Gastroesophageal sphincter (tissue), 4 donors: ENCODE measurements at regions not wholly inside any gene's neighbourhood (a gene's known extent, or its start where the extent isn't known, plus 50 kb on each side); places are given as distances from the start of the nearest gene placed in this dataset.

ENCODE experiments used
- ATAC-seq: fragments of 150-250 bp; one replicate; pipeline ENCODE4 v1.9.1; 2016; ENCODE audit warnings: mild to moderate bottlenecking, moderate library complexity
- H3K27ac ChIP-seq, 4 donors: fragments of 200-600 bp; sonication (generic) in 3 of 4; 1 replicate in 3 of 4; 2 replicates in 1 of 4; pipeline ENCODE4 v1.5.1; 2016 to 2019
- H3K27me3 ChIP-seq: fragments of 200-600 bp; sonication (generic); one replicate; pipeline ENCODE4 v1.5.1; 2019
- H3K36me3 ChIP-seq, 2 donors: fragments of 200-600 bp; sonication (generic); one replicate each; pipeline ENCODE4 v1.5.1; 2019; ENCODE audit warnings: control low read depth in 1 of 2
- H3K4me1 ChIP-seq, 3 donors: fragments of 200-600 bp; sonication (generic); 1 replicate in 2 of 3; 2 replicates in 1 of 3; pipeline ENCODE4 v1.5.1; 2016 to 2019; ENCODE audit warnings: control low read depth in 2 of 3
- H3K4me3 ChIP-seq, 2 donors: fragments of 200-600 bp; sonication (generic); one replicate each; pipeline ENCODE4 v1.5.1; 2019; ENCODE audit warnings: mild to moderate bottlenecking in 1 of 2, moderate library complexity in 1 of 2
- H3K9me3 ChIP-seq, 3 donors: fragments of 200-600 bp; sonication (generic); one replicate each; pipeline ENCODE4 v1.5.1; 2017 to 2019; ENCODE audit warnings: control low read depth in 2 of 3
- EP300 ChIP-seq: sonication (generic); formaldehyde crosslinking; IDR thresholded peaks from one replicate; pipeline ENCODE4 v1.6.1; 2017; ENCODE audit warnings: antibody characterized with exemption, mild to moderate bottlenecking
- POLR2A ChIP-seq, 2 donors: fragments of 450-650 bp; IDR thresholded peaks; one replicate each; pipeline ENCODE4 v1.6.1; 2017; ENCODE audit warnings: antibody characterized with exemption in 2 of 2, mild to moderate bottlenecking in 2 of 2, moderate library complexity in 1 of 2
- POLR2AphosphoS5 ChIP-seq: sonication (generic); formaldehyde crosslinking; IDR thresholded peaks from one replicate; pipeline ENCODE4 v1.6.1; 2017; ENCODE audit warnings: antibody characterized with exemption
- WGBS, 2 donors: methylation state at CpG; one replicate each; pipeline ENCODE4 v1.1.5; 2018; ENCODE audit warnings: low coverage in 1 of 2; 5-methylcytosine and 5-hydroxymethylcytosine counted together
- TF ChIP-seq, protein P1 (sequence below), 4 experiments: fragments of 200-600 bp in 2 of 4; fragments of 450-650 bp in 2 of 4; sonication (generic) in 1 of 4; IDR thresholded peaks; one replicate each; pipeline ENCODE4 v1.5.1; 2017 to 2019; ENCODE audit warnings: antibody characterized with exemption in 4 of 4, mild to moderate bottlenecking in 2 of 4, moderate library complexity in 2 of 4

DNA sequence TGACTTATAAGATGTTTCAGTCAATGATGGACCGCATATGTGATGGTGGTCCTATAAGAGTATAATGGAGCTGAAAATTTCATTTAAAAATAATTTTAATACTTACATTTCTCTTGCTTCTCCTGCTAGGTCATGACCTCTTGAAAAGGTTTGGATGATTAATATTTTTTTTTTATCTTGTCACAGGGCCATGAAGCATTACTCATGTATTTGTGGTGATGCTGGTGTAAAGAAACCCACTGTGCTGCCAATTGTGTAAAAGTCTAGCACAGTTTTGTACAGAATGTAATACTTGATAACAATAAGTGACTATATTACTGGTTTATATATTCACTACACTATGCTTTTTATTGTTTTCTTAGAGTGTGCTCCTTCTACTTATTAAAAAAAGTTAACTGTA lies 124.2 kb upstream of the CELF4 start:
- 100% methylated on average over 1 of the region's 1 CpG for WGBS, 2 donors
- TF ChIP-seq, protein P1, sequence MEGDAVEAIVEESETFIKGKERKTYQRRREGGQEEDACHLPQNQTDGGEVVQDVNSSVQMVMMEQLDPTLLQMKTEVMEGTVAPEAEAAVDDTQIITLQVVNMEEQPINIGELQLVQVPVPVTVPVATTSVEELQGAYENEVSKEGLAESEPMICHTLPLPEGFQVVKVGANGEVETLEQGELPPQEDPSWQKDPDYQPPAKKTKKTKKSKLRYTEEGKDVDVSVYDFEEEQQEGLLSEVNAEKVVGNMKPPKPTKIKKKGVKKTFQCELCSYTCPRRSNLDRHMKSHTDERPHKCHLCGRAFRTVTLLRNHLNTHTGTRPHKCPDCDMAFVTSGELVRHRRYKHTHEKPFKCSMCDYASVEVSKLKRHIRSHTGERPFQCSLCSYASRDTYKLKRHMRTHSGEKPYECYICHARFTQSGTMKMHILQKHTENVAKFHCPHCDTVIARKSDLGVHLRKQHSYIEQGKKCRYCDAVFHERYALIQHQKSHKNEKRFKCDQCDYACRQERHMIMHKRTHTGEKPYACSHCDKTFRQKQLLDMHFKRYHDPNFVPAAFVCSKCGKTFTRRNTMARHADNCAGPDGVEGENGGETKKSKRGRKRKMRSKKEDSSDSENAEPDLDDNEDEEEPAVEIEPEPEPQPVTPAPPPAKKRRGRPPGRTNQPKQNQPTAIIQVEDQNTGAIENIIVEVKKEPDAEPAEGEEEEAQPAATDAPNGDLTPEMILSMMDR (IDR thresholded peaks at IDR 0.05) = no peak
- TF ChIP-seq EP300 = no peak
- TF ChIP-seq POLR2A (IDR thresholded peaks at IDR 0.05) = no peak
- no peak for TF ChIP-seq POLR2AphosphoS5
- Histone ChIP-seq H3K4me1 (no peaks in the 10 kb centered on the region), H3K4me3 (no peak overlapping the region), H3K27me3 (no peaks in the 10 kb centered on the region), H3K27ac (no peak overlapping the region), H3K9me3 (no peaks in the 10 kb centered on the region), H3K36me3 (no peaks in the 10 kb centered on the region)
- no peak for ATAC-seq

DNA sequence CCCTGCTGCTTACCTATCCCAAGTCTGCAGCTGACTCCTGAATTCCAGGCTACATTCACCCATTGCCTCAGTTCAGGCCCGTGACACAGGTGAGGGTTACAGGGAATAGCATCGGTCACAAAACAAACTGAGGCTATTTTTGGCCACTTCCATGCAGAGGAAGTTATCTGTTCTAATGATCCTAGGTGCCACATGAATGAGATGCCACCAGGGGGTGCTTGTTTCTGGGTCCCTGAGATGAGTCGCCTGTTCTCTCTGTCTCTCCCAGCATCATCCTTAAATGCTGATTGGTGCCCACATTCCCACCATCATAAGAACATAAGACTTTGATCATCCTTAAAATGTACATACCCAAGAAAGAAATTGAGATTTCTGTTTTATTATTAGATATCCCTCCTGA lies 119.0 kb upstream of the CELF4 start:
- no peak for TF ChIP-seq POLR2AphosphoS5
- TF ChIP-seq EP300 = no peak
- TF ChIP-seq, protein P1 (IDR thresholded peaks at IDR 0.05) = no peak
- no peak for TF ChIP-seq POLR2A (IDR thresholded peaks at IDR 0.05)
- Histone ChIP-seq H3K4me3 (no peak overlapping the region), H3K27me3 (peaks cover 3% of the 10 kb centered on the region), H3K9me3 (no peaks in the 10 kb centered on the region), H3K4me1 (no peaks in the 10 kb centered on the region), H3K36me3 (no peaks in the 10 kb centered on the region), H3K27ac (no peak overlapping the region)
- WGBS, 2 donors = 67 to 80% methylated on average over 2 to 3 of the region's 3 CpGs
- no peak for ATAC-seq

DNA sequence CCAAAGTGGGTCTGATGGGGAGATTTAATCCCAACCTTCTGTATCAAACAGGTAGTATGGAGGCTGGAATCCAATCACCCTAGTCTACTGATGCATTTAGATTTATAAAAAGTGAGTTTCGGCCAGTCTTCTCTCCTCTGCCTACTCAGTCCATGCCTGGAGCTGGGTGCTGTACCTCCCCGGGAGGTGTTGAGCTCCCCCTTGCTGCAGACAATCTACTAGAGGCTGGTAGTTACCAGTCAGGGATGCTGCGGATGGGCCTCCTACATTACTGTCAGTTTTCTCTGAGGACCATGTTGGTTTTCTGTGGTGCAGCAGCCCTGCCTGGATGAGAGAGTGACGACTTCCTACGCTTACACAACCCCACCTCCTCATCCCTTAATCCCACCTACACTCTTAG lies 118.6 kb upstream of the CELF4 start:
- H3K4me1 ChIP-seq = no peaks in the 10 kb centered on the region
- H3K4me3 ChIP-seq = no peak overlapping the region
- WGBS, 2 donors = 69 to 86% methylated on average over 3 to 4 of the region's 5 CpGs
- TF ChIP-seq POLR2AphosphoS5 = no peak
- TF ChIP-seq POLR2A (IDR thresholded peaks at IDR 0.05) = no peak
- TF ChIP-seq EP300 = no peak
- TF ChIP-seq, protein P1 (IDR thresholded peaks at IDR 0.05) = no peak
- peaks cover 3% of the 10 kb centered on the region for H3K27me3 ChIP-seq
- H3K9me3 ChIP-seq = no peaks in the 10 kb centered on the region
- H3K27ac ChIP-seq = no peak overlapping the region
- ATAC-seq = no peak
- H3K36me3 ChIP-seq = no peaks in the 10 kb centered on the region

DNA sequence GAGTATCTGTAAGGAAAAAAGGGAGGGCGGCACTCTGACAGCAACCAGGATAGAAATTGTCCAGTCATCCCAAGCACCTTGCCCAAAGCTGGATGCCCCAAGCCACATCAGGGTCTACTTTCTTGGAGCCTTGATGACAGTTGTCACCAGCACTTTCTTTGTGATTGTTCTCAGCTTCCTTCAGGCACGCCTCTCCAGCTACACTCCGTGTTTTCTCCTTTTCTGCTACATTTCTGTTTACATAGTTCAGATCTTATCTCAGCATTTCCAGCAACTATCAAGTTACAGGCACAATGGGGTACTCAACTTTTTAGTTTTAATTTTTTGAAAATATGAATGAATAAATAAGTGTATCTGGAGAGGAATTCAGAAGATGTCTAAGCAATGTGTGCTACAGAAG lies 115.3 kb upstream of the CELF4 start:
- no peak for ATAC-seq
- 36 to 44% methylated on average over 3 of the region's 3 CpGs for WGBS, 2 donors
- TF ChIP-seq EP300 (no peak), POLR2AphosphoS5 (no peak), POLR2A (IDR thresholded peaks at IDR 0.05) (no peak)
- TF ChIP-seq, protein P1 (IDR thresholded peaks at IDR 0.05) = no peak
- peaks cover 3% of the 10 kb centered on the region for H3K27me3 ChIP-seq
- no peak overlapping the region for H3K27ac ChIP-seq
- H3K9me3 ChIP-seq = no peaks in the 10 kb centered on the region
- H3K4me1 ChIP-seq = no peaks in the 10 kb centered on the region
- no peaks in the 10 kb centered on the region for H3K36me3 ChIP-seq
- H3K4me3 ChIP-seq = no peak overlapping the region

DNA sequence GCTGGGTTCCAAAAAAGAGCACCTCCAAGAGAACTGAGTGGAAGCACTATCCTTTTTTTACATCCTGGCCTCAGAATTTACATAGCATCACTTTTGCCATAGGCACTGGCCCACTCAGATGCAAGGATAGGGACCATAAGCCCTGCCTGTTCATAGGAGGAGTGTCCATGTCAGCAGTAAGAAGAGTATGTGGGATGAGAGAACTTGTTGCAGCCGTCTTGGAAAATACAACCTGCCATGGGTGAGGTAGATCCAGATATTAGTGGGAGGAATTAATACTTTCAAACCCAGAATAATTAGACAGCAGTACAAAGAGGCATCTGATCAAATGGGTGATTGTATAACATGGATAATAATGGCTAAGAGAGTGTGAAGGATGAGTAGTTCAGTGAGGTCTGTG lies 110.7 kb upstream of the CELF4 start:
- TF ChIP-seq, protein P1 (IDR thresholded peaks at IDR 0.05) = no peak
- no peak for TF ChIP-seq POLR2AphosphoS5
- no peak for TF ChIP-seq POLR2A (IDR thresholded peaks at IDR 0.05)
- no peak for TF ChIP-seq EP300
- no peak overlapping the region for H3K4me3 ChIP-seq
- H3K36me3 ChIP-seq = no peaks in the 10 kb centered on the region
- H3K9me3 ChIP-seq = peaks cover 0 to 4% (median 0%) of the 10 kb centered on the region in 3 donors
- 67% methylated on average over 1 of the region's 1 CpG; no CpG with 5 or more reads in 1 of the 2 donors for WGBS, 2 donors
- ATAC-seq = no peak
- H3K27ac ChIP-seq = no peak overlapping the region
- H3K27me3 ChIP-seq = peaks cover 2% of the 10 kb centered on the region
- no peaks in the 10 kb centered on the region for H3K4me1 ChIP-seq
